HepG2 (cell line): ENCODE measurements at regions not wholly inside any gene's neighbourhood (a gene's known extent, or its start where the extent isn't known, plus 50 kb on each side); places are given as distances from the start of the nearest gene placed in this dataset.

Source experiments
- ATAC-seq: fragments of 200-7000 bp; cut with Tn5 transposase; 3 replicates; pipeline ENCODE4 v1.9.1; 2020; ENCODE audit warnings: mild to moderate bottlenecking, moderate library complexity
- BruUV-seq: library from RNA; stranded (reverse); fragments of 400-500 nt; replicated peaks from 2 replicates; lab custom pipeline; 2021; lab: Mats Ljungman, UMichigan
- CTCF ChIA-PET: fragments of 300-600 bp; formaldehyde crosslinking; extraction: SDS; loops from one replicate; lab custom pipeline; 2021; ENCODE audit warnings: low total read pairs, inconsistent platforms, low intra/inter-chr PET ratio; lab: Yijun Ruan, JAX
- POLR2A ChIA-PET: fragments of 350-600 bp; sonication (Branson Sonifier 250); formaldehyde crosslinking; loops from one replicate; lab custom pipeline; 2020; ENCODE audit warnings: antibody characterized with exemption, inconsistent platforms; lab: Yijun Ruan, JAX
- DNase-seq: peaks from one replicate; pipeline ENCODE4 v3.0.0-alpha.2; 2015; ENCODE audit warnings: low spot score
- FAIRE-seq: peaks from 3 replicates; lab custom pipeline; 2011; peaks lifted over from hg19 to GRCh38; lab: Jason Lieb, UNC
- H2AFZ ChIP-seq: one replicate; pipeline ENCODE4 v1.6.1; 2011; ENCODE audit warnings: low read length, inconsistent platforms
- H3K27ac ChIP-seq: fragments of 300-600 bp; 3 replicates; pipeline ENCODE4 v1.8.0; 2011; ENCODE audit warnings: mixed run types, mild to moderate bottlenecking, mixed read lengths, low read length, inconsistent platforms; ENCODE audit not compliant: insufficient read depth; ENCODE audit errors: extremely low read length
- H3K27me3 ChIP-seq, 2 experiments: fragments of 200-600 bp in 1 of 2; 2 replicates in 1 of 2; 3 replicates in 1 of 2; pipeline versions ENCODE4 v1.6.0 to v1.8.0; 2011; ENCODE audit warnings: low read length in 2 of 2, mild to moderate bottlenecking in 2 of 2, moderate library complexity in 2 of 2, inconsistent platforms in 1 of 2; ENCODE audit not compliant: insufficient read depth in 2 of 2, control insufficient read depth in 1 of 2
- H3K36me3 ChIP-seq, 2 experiments: fragments of 200-600 bp in 1 of 2; replicated peaks in 1 of 2; 2 replicates in 1 of 2; 3 replicates in 1 of 2; pipeline versions ENCODE4 v1.5.1 to v1.8.0; 2011; ENCODE audit warnings: low read length in 2 of 2, inconsistent platforms in 1 of 2; ENCODE audit not compliant: insufficient read depth in 2 of 2, control insufficient read depth in 1 of 2
- H3K4me1 ChIP-seq: 2 replicates; pipeline ENCODE4 v1.5.1; 2012; ENCODE audit warnings: low read length, inconsistent platforms; ENCODE audit not compliant: insufficient read depth
- H3K4me2 ChIP-seq: 2 replicates; pipeline ENCODE4 v1.6.0; 2011; ENCODE audit warnings: low read depth, low read length, inconsistent platforms
- H3K4me3 ChIP-seq, 3 experiments: fragments of 200-600 bp in 1 of 3; sonication (generic), shearing (Covaris generic) in 1 of 3; replicated peaks in 1 of 3; 2 replicates each; pipeline ENCODE4 v1.5.1; 2011 to 2016; ENCODE audit warnings: low read length in 3 of 3, inconsistent platforms in 2 of 3, low read depth in 2 of 3, mild to moderate bottlenecking in 2 of 3, control low read depth in 1 of 3, mixed read lengths in 1 of 3; ENCODE audit not compliant: insufficient read depth in 1 of 3
- H3K79me2 ChIP-seq: one replicate; pipeline ENCODE4 v1.6.1; 2011; ENCODE audit warnings: low read length, inconsistent platforms; ENCODE audit not compliant: insufficient read depth
- H3K9ac ChIP-seq: 2 replicates; pipeline ENCODE4 v1.6.0; 2011; ENCODE audit warnings: mild to moderate bottlenecking, low read depth, low read length, inconsistent platforms; ENCODE audit not compliant: insufficient read depth
- H3K9me3 ChIP-seq: 2 replicates; pipeline ENCODE4 v1.5.1; 2012; ENCODE audit warnings: mild to moderate bottlenecking, low read length
- H4K20me1 ChIP-seq: 2 replicates; pipeline ENCODE4 v1.6.0; 2011; ENCODE audit warnings: inconsistent platforms, mild to moderate bottlenecking, low read length, moderate library complexity; ENCODE audit not compliant: insufficient read depth
- ATM ChIP-seq: fragments of 450-650 bp; IDR thresholded peaks from 2 replicates; pipeline ENCODE4 v1.7.1; 2017; ENCODE audit warnings: mild to moderate bottlenecking, borderline replicate concordance
- FOXK2 ChIP-seq: fragments of 450-650 bp; IDR thresholded peaks from 2 replicates; pipeline ENCODE4 v1.6.1; 2016
- MAZ ChIP-seq, 2 experiments: sonication (generic) in 1 of 2; formaldehyde crosslinking in 1 of 2; IDR thresholded peaks; 2 replicates each; pipeline versions ENCODE4 v1.5.0 to v1.6.1; 2012 to 2020; ENCODE audit warnings: low read depth in 2 of 2, mild to moderate bottlenecking in 2 of 2, borderline replicate concordance in 1 of 2, improper control_type of control experiment in 1 of 2, low read length in 1 of 2, missing genetic modification reagents in 1 of 2, moderate library complexity in 1 of 2
- MYPOP ChIP-seq: sonication (generic); formaldehyde crosslinking; IDR thresholded peaks from 2 replicates; pipeline ENCODE4 v1.8.1; 2023; ENCODE audit warnings: mild to moderate bottlenecking, moderate library complexity, missing genetic modification reagents
- NR1H2 ChIP-seq: sonication (generic); formaldehyde crosslinking; IDR thresholded peaks from 2 replicates; pipeline ENCODE4 v1.8.1; 2022; ENCODE audit warnings: low read depth, missing genetic modification reagents, borderline replicate concordance
- RFXAP ChIP-seq: sonication (generic); formaldehyde crosslinking; IDR thresholded peaks from 2 replicates; pipeline ENCODE4 v1.4.0; 2020; ENCODE audit warnings: missing genetic modification reagents, borderline replicate concordance
- USF2 ChIP-seq, 2 experiments: sonication (generic) in 1 of 2; formaldehyde crosslinking in 1 of 2; IDR thresholded peaks; 2 replicates each; pipeline versions ENCODE4 v1.5.1 to v1.6.1; 2011 to 2020; ENCODE audit warnings: borderline replicate concordance in 1 of 2, low read depth in 1 of 2, low read length in 1 of 2, mild to moderate bottlenecking in 1 of 2, missing genetic modification reagents in 1 of 2, moderate library complexity in 1 of 2
- ZBTB3 ChIP-seq: sonication (generic); formaldehyde crosslinking; IDR thresholded peaks from 2 replicates; pipeline ENCODE4 v1.4.0; 2020; ENCODE audit warnings: low read depth, mild to moderate bottlenecking, moderate library complexity, missing genetic modification reagents, borderline replicate concordance
- ZNF235 ChIP-seq: sonication (generic); formaldehyde crosslinking; IDR thresholded peaks from 2 replicates; pipeline ENCODE4 v1.8.1; 2023; ENCODE audit warnings: mild to moderate bottlenecking, missing genetic modification reagents, borderline replicate concordance
- ZNF33A ChIP-seq: sonication (generic); formaldehyde crosslinking; IDR thresholded peaks from 2 replicates; pipeline ENCODE4 v1.5.1; 2020; ENCODE audit warnings: missing genetic modification reagents, mild to moderate bottlenecking, moderate library complexity, borderline replicate concordance
- ZNF382 ChIP-seq: sonication (generic); formaldehyde crosslinking; IDR thresholded peaks from 2 replicates; pipeline ENCODE4 v1.5.0; 2020; ENCODE audit warnings: missing genetic modification reagents, mild to moderate bottlenecking, borderline replicate concordance
- ZNF563 ChIP-seq: sonication (generic); formaldehyde crosslinking; IDR thresholded peaks from 2 replicates; pipeline ENCODE4 v1.8.0; 2022; ENCODE audit warnings: mild to moderate bottlenecking, moderate library complexity, missing genetic modification reagents
- ZNF652 ChIP-seq: IDR thresholded peaks from 2 replicates; pipeline ENCODE4 v1.6.1; 2016; ENCODE audit warnings: low read depth, borderline replicate concordance
- ZNF660 ChIP-seq: sonication (generic); formaldehyde crosslinking; IDR thresholded peaks from 2 replicates; pipeline ENCODE4 v1.5.1; 2020; ENCODE audit warnings: mild to moderate bottlenecking, low read depth, missing genetic modification reagents, borderline replicate concordance
- ZNF672 ChIP-seq: sonication (generic); formaldehyde crosslinking; IDR thresholded peaks from 2 replicates; pipeline ENCODE4 v1.8.1; 2022; ENCODE audit warnings: missing genetic modification reagents
- ZSCAN22 ChIP-seq: sonication (generic); formaldehyde crosslinking; IDR thresholded peaks from 2 replicates; pipeline ENCODE4 v1.4.0; 2020; ENCODE audit warnings: mild to moderate bottlenecking, missing genetic modification reagents
- WGBS: methylation state at CpG from one replicate; pipeline ENCODE4 v1.1.6; 2017; ENCODE audit warnings: low lambda C conversion rate; 5-methylcytosine and 5-hydroxymethylcytosine counted together
- in situ Hi-C: cut with HindIII; loops from 2 replicates; pipeline ENCODE4 v1.10.0; 2017; ENCODE audit warnings: low pct_unique_long_range_greater_than_20kb; ENCODE audit not compliant: extremely low pct_ligation_motif_present
- intact Hi-C: fragments of 100-400 bp; cut with micrococcal nuclease; formaldehyde crosslinking; loops from one replicate; pipeline ENCODE4 v1.10.0; 2022; ENCODE audit not compliant: unreplicated experiment

DNA sequence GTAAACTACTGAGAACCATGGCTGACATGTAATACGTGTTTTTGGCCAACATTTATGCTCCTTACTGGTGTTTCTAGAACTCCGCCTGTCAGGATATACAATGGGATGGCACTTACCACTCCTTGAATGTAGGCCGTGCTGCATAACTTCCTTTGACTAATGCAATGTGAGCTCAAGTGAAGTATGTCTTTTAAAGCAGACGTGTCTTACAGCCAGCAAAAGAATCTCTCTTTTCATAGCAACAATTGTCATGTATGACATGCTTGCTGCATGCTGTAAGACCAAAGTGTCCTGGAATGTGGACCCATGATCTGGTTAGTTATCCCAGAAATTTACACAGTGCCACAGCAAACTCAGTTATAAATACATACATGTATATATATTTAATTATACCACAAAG lies 1202.7 kb upstream of the PIK3C3 start:
- no peaks in the 10 kb centered on the region for H3K79me2 ChIP-seq
- BruUV-seq, result no TSS peak
- in situ Hi-C loops (no loop called here), intact Hi-C loops (no loop called here)
- no peak overlapping the region for H3K4me2 ChIP-seq
- ATAC-seq, result no peak
- DNase-seq, result no peak
- H3K4me1 ChIP-seq, result no peaks in the 10 kb centered on the region
- no peaks in the 10 kb centered on the region for H3K27me3 ChIP-seq
- H4K20me1 ChIP-seq, result no peaks in the 10 kb centered on the region
- no peak for FAIRE-seq
- no peak overlapping the region for H3K27ac ChIP-seq
- ChIA-PET CTCF (no interaction called here), POLR2A (no interaction called here)
- H2AFZ ChIP-seq, result no peak overlapping the region
- TF ChIP-seq ATM (no peak), FOXK2 (no peak), ZNF660 (CRISPR knock-in tag) (no peak), ZNF382 (CRISPR knock-in tag) (no peak), ZNF672 (CRISPR knock-in tag) (no peak), ZNF235 (CRISPR knock-in tag) (no peak), ZNF33A (no peak), ZNF563 (CRISPR knock-in tag) (no peak), ZNF652 (CRISPR knock-in tag) (no peak), MYPOP (CRISPR knock-in tag) (no peak), MAZ (IDR thresholded peaks at IDR 0.05; ENCODE audit: borderline replicate concordance, low read depth, low read length) (no peak), MAZ (CRISPR knock-in tag; IDR thresholded peaks at IDR 0.05; ENCODE audit: low read depth) (no peak), RFXAP (CRISPR knock-in tag) (no peak), ZSCAN22 (CRISPR knock-in tag) (no peak), ZBTB3 (CRISPR knock-in tag) (no peak), USF2 (IDR thresholded peaks at IDR 0.05; ENCODE audit: low read depth, low read length) (no peak), USF2 (CRISPR knock-in tag; IDR thresholded peaks at IDR 0.05; ENCODE audit: borderline replicate concordance) (no peak), NR1H2 (CRISPR knock-in tag) (no peak)
- no peak overlapping the region for H3K4me3 ChIP-seq
- no peaks in the 10 kb centered on the region for H3K36me3 ChIP-seq
- no peak overlapping the region for H3K9ac ChIP-seq
- 25% methylated on average over 4 of the region's 4 CpGs for WGBS
- no peaks in the 10 kb centered on the region for H3K9me3 ChIP-seq
